ENCODE measurements at regions not wholly inside any gene's neighbourhood (a gene's known extent, or its start where the extent isn't known, plus 50 kb on each side); places are given as distances from the start of the nearest gene placed in this dataset.
"Not testable (repeated sequence)": the region's sequence is repeated elsewhere in the genome, so short reads cannot be mapped to it uniquely, and the experiment has no call there.

- no peak overlapping the region for H3K4me3 ChIP-seq (ENCODE audit: control insufficient read depth, low read depth, low read length)
- DNase-seq (ENCODE audit: low read depth) = no peak
- no peak for TF ChIP-seq CTCF (IDR thresholded peaks at IDR 0.05; ENCODE audit: control insufficient read depth, insufficient read depth, low read depth, low read length, missing control alignments)
Measured at GRCh38 chr2:155975734-155976133, 356.8 kb downstream of the NR4A2 start.

GRCh38 chr2:155972916-155973315, 359.6 kb downstream of the NR4A2 start:
- TF ChIP-seq CTCF (IDR thresholded peaks at IDR 0.05; ENCODE audit: control insufficient read depth, insufficient read depth, low read depth, low read length, missing control alignments) = no peak
- no peak for DNase-seq (ENCODE audit: low read depth)

GRCh38 chr2:155966064-155966471, 366.5 kb downstream of the NR4A2 start:
- not testable (repeated sequence) for H3K4me3 ChIP-seq (ENCODE audit: control insufficient read depth, low read depth, low read length); DNase-seq (ENCODE audit: low read depth)

More at GRCh38 chr2:155972916-155973315, 359.6 kb downstream of the NR4A2 start:
- H3K4me3 ChIP-seq (ENCODE audit: control insufficient read depth, low read depth, low read length) = no peak overlapping the region

GRCh38 chr2:155965415-155966063, 367.0 kb downstream of the NR4A2 start:
- H3K4me3 ChIP-seq (ENCODE audit: control insufficient read depth, low read depth, low read length) = no peak overlapping the region
- no peak for DNase-seq (ENCODE audit: low read depth)
- no peak for TF ChIP-seq CTCF (IDR thresholded peaks at IDR 0.05; ENCODE audit: control insufficient read depth, insufficient read depth, low read depth, low read length, missing control alignments)

- H3K4me3 ChIP-seq (ENCODE audit: control insufficient read depth, low read depth, low read length) = no peak overlapping the region
- TF ChIP-seq CTCF (IDR thresholded peaks at IDR 0.05; ENCODE audit: control insufficient read depth, insufficient read depth, low read depth, low read length, missing control alignments) = no peak
- no peak for DNase-seq (ENCODE audit: low read depth)
Measured at GRCh38 chr2:155961641-155962040, 370.9 kb downstream of the NR4A2 start.

GRCh38 chr2:155958834-155959233, 373.7 kb downstream of the NR4A2 start:
- TF ChIP-seq CTCF (IDR thresholded peaks at IDR 0.05; ENCODE audit: control insufficient read depth, insufficient read depth, low read depth, low read length, missing control alignments) = no peak
- DNase-seq (ENCODE audit: low read depth) = no peak
- H3K4me3 ChIP-seq (ENCODE audit: control insufficient read depth, low read depth, low read length) = no peak overlapping the region

GRCh38 chr2:155947069-155947468, 385.5 kb downstream of the NR4A2 start:
- DNase-seq (ENCODE audit: low read depth) = no peak
- TF ChIP-seq CTCF (IDR thresholded peaks at IDR 0.05; ENCODE audit: control insufficient read depth, insufficient read depth, low read depth, low read length, missing control alignments) = no peak
- H3K4me3 ChIP-seq (ENCODE audit: control insufficient read depth, low read depth, low read length) = no peak overlapping the region

Measured in AG09309 (cell line).